Esophagus squamous epithelium (tissue), 4 donors: ENCODE measurements at regions not wholly inside any gene's neighbourhood (a gene's known extent, or its start where the extent isn't known, plus 50 kb on each side); places are given as distances from the start of the nearest gene placed in this dataset.

Experiments
- POLR2A ChIP-seq, 4 donors: fragments of 450-650 bp; IDR thresholded peaks; one replicate each; pipeline ENCODE4 v1.6.1; 2017; ENCODE audit warnings: antibody characterized with exemption in 4 of 4, mild to moderate bottlenecking in 4 of 4, moderate library complexity in 3 of 4
- TF ChIP-seq, protein P1 (sequence below), 6 experiments: fragments of 450-650 bp in 4 of 6; fragments of 200-600 bp in 2 of 6; sonication (generic) in 2 of 6; IDR thresholded peaks; one replicate each; pipeline ENCODE4 v1.5.1; 2016 to 2019; ENCODE audit warnings: antibody characterized with exemption in 6 of 6, mild to moderate bottlenecking in 4 of 6, moderate library complexity in 4 of 6

DNA sequence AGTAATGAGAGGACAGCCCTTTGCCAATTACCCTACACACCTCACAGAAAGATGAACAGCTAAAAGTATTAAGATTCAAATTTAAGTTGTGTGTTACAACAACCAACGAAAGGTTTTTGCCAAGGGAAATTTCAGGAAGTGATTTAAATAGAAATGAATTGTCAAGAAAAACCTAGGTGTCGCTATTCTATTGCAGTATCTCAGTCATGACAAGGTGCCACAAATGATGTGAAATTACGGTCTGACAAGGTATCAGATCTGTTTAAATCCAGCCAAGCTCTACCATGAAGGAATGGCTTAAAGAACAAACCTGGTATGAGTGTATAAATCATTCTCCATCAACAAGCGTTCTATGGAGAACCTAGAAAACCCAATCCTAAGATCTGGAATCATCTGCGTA, 189.7 kb downstream of the ATPSCKMT start:
- TF ChIP-seq, protein P1, sequence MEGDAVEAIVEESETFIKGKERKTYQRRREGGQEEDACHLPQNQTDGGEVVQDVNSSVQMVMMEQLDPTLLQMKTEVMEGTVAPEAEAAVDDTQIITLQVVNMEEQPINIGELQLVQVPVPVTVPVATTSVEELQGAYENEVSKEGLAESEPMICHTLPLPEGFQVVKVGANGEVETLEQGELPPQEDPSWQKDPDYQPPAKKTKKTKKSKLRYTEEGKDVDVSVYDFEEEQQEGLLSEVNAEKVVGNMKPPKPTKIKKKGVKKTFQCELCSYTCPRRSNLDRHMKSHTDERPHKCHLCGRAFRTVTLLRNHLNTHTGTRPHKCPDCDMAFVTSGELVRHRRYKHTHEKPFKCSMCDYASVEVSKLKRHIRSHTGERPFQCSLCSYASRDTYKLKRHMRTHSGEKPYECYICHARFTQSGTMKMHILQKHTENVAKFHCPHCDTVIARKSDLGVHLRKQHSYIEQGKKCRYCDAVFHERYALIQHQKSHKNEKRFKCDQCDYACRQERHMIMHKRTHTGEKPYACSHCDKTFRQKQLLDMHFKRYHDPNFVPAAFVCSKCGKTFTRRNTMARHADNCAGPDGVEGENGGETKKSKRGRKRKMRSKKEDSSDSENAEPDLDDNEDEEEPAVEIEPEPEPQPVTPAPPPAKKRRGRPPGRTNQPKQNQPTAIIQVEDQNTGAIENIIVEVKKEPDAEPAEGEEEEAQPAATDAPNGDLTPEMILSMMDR (IDR thresholded peaks at IDR 0.05), result no peak
- no peak for TF ChIP-seq POLR2A (IDR thresholded peaks at IDR 0.05)
